Activated T-cell treated with anti-CD3 and anti-CD28 coated beads for 48 hours (primary cell): ENCODE measurements at regions not wholly inside any gene's neighbourhood (a gene's known extent, or its start where the extent isn't known, plus 50 kb on each side); places are given as distances from the start of the nearest gene placed in this dataset.
A peak's percentile ranks its signal among the peaks of the same experiment; 100 is the strongest.
"Not testable (repeated sequence)": the region's sequence is repeated elsewhere in the genome, so short reads cannot be mapped to it uniquely, and the experiment has no call there.

Experiments used
- DNase-seq: peaks from one replicate; pipeline ENCODE4 v3.0.0-alpha.2; 2020; ENCODE audit warnings: low read depth

DNA sequence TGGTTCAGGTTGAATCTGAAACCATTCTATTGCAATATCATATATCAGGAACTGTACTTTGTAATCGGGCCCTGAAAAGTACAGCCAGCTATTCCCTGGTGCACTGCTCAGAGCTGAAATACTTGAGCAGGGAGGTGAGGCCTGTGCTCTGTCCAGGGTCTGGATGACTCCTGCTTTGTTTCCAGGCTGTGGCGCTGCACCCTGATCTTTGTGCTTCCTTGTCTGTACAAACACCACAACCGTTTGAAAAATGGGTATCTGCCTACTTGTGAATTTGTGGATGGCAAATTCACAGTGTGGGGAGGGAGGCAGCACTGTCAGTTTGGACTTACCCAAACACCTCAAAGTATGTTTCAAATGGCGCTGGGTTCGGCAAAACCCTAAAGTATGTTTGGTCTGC lies 155.4 kb upstream of the FAR2 start:
- no peak for DNase-seq

DNA sequence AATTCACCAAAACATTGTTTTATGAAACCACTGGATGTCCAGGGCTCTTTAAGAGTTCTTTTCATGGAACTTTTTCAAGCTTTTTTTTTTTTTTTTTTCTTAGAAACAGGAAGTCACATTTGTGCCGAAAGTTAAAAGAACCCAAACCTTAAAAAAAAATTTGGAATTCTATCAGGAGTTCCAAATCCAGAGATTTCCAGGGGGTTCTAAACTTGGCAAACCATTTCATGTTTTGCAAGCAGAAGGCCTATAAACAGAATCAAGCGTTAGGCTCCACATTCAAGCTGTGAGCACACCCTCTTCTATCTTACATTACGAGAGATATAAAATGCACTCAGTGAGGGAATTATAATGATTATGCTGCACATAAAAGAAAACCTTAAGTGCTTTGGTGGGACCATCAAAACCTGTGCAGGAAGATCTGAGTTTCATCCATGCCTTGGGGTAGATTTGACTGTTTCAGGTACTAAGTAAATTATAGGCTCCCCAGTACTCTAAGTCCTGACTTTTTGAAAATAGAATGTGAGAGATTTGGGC lies 154.8 kb upstream of the FAR2 start:
- DNase-seq = no peak

DNA sequence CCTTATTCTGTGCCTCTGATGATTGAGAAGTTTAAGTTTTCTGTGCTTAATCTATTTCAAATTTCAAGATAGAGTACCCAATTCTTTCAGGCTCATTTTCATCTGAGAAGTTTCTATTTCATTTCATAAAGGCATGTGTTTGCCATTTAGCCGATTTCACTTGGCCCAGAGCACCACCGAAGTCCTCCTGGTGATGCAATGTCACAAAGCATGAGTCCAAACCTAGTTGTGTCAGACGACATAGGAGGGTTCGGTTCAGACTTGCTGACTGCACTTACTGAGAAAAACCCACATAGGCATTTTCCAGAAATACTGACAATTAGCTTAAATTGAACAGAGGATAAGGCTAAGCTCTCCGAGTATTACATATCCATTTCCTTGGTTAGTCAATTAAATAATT lies 152.4 kb upstream of the FAR2 start:
- DNase-seq = no peak

DNA sequence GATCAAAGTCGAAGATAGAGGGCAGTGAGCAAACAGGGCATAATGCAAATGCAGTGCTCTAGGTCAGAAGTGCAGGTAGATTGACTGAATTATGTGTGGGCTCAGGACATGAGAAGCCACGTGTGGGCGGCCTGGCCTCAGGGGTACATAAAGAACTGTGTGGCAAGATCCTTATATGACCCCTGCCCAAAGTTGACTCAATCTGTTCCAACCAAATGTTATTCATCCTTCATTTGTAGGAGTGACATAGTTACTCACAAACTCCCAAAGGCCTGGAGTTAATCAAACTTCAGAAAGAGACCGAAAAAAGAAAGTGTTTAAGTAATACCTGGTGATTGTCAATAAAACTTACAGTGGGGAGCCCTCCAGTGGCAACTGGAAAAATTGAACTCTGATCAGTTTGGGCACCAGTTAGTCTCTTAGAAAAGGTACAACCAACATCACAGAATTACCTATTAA lies 150.4 kb upstream of the FAR2 start:
- DNase-seq = peak; percentile 6

DNA sequence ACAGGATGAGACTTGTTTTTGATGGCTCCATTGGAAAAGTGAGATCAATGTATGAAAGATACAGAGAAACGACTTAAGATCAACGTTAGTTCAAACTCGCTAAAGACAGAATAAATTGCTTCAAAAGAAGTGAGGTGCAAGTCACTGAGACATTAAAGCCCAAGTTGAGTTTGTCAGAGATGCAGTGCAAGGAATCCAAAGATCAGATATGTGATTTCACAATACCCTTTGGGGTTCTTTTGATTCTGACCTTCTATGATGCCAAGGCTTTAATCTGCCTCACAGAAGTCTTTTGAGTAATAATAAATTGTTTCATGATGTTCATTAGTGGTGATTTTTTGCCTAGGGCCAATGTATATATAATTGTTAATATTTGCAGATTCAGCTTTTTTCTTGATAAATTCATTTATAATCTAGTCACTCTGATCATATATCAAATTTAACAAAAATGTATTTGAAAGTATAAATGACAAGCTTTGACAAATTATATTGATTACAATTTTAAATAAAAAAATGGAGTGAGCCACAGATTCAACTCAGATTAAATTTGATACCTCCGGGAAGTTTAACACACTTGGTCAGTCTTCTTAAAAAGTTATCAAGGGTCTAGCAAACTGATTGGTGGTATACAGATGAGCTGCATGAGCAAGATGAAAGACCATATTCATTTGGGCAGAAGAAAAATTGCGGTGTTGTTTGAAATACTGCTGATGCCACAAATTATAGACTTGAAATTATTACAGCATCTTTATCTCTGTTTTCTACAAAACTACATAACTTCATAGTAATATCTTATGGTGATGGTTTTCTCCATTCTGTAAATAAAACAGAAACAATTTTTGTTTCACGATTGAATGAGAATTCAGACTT lies 144.8 kb upstream of the FAR2 start:
- no peak for DNase-seq

DNA sequence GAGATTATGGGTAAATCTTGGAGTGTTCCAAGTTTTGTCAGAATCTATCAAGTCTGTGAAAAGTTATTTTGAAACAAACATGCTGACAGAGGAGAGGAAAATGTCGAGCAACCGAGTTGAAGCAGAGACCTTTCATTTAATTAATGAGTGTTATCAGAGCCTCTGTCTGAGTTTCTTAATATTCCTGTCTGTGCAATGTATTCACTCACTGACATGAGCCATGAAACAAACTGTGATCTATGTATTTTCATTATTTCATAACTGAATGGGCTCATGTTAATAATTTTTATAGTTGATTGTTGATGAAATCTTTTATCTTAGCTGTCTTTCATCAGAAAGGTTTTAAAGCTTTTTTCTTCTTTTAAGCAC lies 144.2 kb upstream of the FAR2 start:
- DNase-seq = no peak

GRCh38 chr12:29008786-29009185 lies 140.3 kb upstream of the FAR2 start:
- DNase-seq = no peak

DNA sequence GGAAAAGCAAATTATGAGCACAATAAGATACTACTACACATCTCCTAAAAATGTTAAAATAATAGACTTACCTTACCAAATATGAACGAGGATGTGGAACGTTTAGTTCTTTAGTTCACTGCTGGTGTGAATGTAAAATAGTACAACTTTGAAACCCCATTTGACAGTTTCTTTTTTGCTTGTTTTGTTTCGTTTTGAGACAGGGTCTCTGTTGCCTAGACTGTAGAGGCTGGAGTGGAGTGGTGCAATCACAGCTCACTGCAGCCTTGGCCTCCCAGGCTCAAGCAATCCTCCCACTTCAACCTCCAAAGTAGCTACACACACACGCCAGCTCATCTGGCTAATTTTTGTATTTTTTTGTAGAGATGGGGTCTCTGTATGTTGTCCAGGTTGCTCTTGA lies 136.4 kb upstream of the FAR2 start:
- no peak for DNase-seq

DNA sequence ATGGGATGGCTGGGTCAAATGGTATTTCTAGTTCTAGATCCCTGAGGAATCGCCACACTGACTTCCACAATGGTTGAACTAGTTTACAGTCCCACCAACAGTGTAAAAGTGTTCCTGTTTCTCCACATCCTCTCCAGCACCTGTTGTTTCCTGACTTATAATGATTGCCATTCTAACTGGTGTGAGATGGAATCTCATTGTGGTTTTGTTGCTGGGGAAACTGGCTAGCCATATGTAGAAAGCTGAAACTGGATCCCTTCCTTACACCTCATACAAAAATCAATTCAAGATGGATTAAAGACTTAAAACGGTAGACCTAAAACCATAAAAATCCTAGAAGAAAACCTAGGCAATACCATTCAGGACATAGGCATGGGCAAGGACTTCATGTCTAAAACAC lies 131.5 kb upstream of the FAR2 start:
- not testable (repeated sequence) for DNase-seq

GRCh38 chr12:29023436-29024076 lies 125.5 kb upstream of the FAR2 start:
- DNase-seq = no peak

- no peak for DNase-seq
These were observed 125.0 kb upstream of the FAR2 start for GRCh38 chr12:29024117-29024516.

GRCh38 chr12:29025937-29026336 lies 123.1 kb upstream of the FAR2 start:
- DNase-seq = no peak

- DNase-seq = no peak
These were observed 122.7 kb upstream of the FAR2 start for GRCh38 chr12:29026419-29026818.

GRCh38 chr12:29029484-29029883 lies 119.6 kb upstream of the FAR2 start:
- not testable (repeated sequence) for DNase-seq

- no peak for DNase-seq
These were observed 119.1 kb upstream of the FAR2 start for GRCh38 chr12:29030006-29030405.

DNA sequence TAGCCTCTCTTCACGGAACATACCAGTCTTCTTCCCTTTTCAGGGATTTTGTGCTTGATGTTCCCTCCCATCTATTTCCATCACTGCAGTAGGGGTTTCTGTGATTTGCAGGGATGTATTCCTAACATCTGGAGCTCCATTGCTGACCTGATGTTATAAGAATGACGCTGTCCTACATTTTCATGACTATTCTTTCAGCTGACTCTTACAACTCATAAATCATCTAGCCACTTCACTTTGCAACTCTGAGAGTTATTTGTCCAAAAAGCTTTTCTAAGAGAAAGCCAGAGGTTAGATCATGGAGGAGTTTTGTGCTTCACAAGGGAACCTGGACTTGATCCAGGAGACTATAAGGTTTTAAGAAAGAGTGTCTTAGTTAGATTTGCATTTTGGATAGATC lies 116.6 kb upstream of the FAR2 start:
- no peak for DNase-seq

DNA sequence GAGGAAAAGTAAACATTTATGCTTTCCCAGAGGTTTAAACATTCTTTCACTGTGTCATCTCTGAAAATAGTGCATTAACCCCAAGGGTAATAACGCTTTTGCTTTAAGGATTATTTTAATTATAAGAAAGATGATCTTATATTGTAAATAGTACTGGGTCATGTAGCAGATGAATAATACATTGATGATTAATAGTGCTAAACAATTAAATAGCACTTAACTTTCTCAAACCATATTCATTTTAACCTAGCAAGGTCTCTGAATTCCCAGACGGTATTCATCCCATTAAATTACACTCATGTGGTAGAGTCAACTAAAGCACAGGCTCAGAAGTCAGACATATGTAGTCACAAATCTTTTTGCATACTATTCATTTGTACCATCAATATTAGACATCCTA lies 115.6 kb upstream of the FAR2 start:
- DNase-seq = no peak

- no peak for DNase-seq
These were observed 114.0 kb upstream of the FAR2 start for GRCh38 chr12:29035112-29035511.

DNA sequence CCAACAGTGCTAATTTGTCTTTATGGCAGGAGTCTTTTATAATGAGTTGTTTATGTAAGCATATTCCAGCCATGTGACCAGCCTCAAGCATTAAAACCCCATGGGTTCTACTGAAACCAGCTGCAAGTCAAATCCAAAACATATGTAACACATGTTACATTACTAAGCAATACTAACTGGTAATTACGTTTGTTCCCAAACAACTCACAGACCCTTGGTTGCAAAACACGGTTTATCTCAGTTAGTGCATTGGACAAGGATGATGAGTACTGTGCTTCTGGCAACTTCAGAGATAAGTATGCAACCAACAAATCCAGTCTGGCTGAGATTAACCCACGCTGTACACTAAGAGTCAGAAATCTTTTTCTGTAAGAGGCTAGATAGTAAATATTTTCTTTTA lies 110.1 kb upstream of the FAR2 start:
- DNase-seq = no peak

- no peak for DNase-seq
These were observed 107.5 kb upstream of the FAR2 start for GRCh38 chr12:29041621-29042020.

DNA sequence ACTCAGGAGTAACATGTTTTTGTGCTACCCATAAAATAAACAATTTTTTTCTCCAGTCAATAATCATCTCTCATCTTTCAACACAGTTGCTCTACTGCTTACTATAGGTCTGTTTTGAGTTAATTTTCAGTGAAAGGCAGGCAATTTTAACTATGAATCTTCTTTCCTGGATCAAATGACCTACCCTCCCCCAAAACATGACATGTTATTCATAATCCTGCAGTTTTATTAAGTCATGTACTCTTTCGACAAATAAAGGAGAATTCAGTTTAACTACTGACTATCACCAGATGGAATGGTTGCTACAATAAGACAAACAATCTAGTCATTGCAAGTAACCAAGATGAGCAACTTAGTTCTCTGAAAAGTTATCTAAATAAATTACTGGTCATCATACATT lies 106.0 kb upstream of the FAR2 start:
- no peak for DNase-seq

DNA sequence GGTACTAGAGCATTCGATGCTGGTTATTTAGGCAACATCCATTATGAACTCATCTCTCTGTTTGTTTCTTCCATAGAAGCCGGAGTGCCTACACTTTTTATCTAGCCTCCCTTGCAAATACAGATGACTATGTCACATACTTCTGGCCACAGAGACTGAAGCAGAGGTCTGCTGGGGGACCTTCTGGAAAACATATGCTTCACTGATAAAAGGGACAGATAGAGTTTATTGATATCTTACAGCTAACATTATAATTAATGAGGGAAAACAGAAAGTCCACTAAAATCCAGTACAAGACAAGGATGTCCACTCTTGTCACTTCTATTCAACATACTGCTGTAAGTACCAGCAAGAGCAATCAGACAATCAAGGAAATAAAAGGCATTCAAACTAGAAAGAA lies 104.3 kb upstream of the FAR2 start:
- no peak for DNase-seq

DNA sequence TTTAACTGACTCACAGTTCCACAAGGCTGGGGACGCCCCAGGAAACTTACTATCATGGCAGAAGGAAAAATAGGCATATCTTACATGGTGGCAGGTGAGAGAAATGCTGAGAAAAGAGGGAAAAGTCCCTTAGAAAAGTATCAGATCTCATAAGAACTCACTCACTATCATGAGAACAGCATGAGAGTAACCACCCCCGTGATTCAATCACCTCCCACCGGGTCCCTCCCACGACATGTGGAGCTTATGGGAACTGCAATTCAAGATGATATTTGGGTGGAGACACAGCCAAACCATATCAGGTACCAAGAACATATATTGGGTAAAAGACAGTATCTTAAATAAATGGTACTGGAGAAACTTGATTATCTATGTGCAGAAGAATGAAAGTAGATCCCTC lies 100.3 kb upstream of the FAR2 start:
- DNase-seq = no peak

GRCh38 chr12:29050503-29050902 lies 98.6 kb upstream of the FAR2 start:
- no peak for DNase-seq
